Thyroid gland (tissue), 4 donors: ENCODE measurements at regions not wholly inside any gene's neighbourhood (a gene's known extent, or its start where the extent isn't known, plus 50 kb on each side); places are given as distances from the start of the nearest gene placed in this dataset.

Experiments used
- CTCF ChIP-seq, 6 experiments: fragments of 200-600 bp in 3 of 6; fragments of 450-650 bp in 3 of 6; sonication (generic) in 3 of 6; IDR thresholded peaks; one replicate each; pipeline ENCODE4 v1.5.1; 2016 to 2019; ENCODE audit warnings: antibody characterized with exemption in 6 of 6, mild to moderate bottlenecking in 2 of 6, inconsistent platforms in 1 of 6, moderate library complexity in 1 of 6
- POLR2A ChIP-seq, 2 donors: fragments of 450-650 bp; IDR thresholded peaks; one replicate each; pipeline ENCODE4 v1.6.1; 2017; ENCODE audit warnings: antibody characterized with exemption in 2 of 2, mild to moderate bottlenecking in 2 of 2, moderate library complexity in 1 of 2

- TF ChIP-seq CTCF (IDR thresholded peaks at IDR 0.05) (no peak), POLR2A (IDR thresholded peaks at IDR 0.05) (no peak)
Measured at GRCh38 chr6:156194981-156195380, 582.2 kb upstream of the ARID1B start.
